ENCODE measurements at regions not wholly inside any gene's neighbourhood (a gene's known extent, or its start where the extent isn't known, plus 50 kb on each side); places are given as distances from the start of the nearest gene placed in this dataset.

- no peak for DNase-seq (ENCODE audit: low read depth)
Observed at GRCh38 chr4:141403782-141404181, 183.1 kb downstream of the ZNF330 start.

- DNase-seq (ENCODE audit: low read depth): no peak
Observed at GRCh38 chr4:141406237-141406636, 185.5 kb downstream of the ZNF330 start.

- DNase-seq (ENCODE audit: low read depth): no peak
Observed at GRCh38 chr4:141409556-141409955, 188.9 kb downstream of the ZNF330 start.

- no peak for DNase-seq (ENCODE audit: low read depth)
Observed at GRCh38 chr4:141410839-141411238, 190.1 kb downstream of the ZNF330 start.

- no peak for DNase-seq (ENCODE audit: low read depth)
Observed at GRCh38 chr4:141411936-141412335, 191.2 kb downstream of the ZNF330 start.

- DNase-seq (ENCODE audit: low read depth): no peak
Observed at GRCh38 chr4:141413366-141413765, 192.7 kb downstream of the ZNF330 start.

- DNase-seq (ENCODE audit: low read depth): no peak
Observed at GRCh38 chr4:141415651-141416050, 195.0 kb downstream of the ZNF330 start.

- no peak for DNase-seq (ENCODE audit: low read depth)
Observed at GRCh38 chr4:141416219-141416618, 195.5 kb downstream of the ZNF330 start.

GRCh38 chr4:141416677-141417363 lies 196.1 kb downstream of the ZNF330 start:
- no peak for DNase-seq (ENCODE audit: low read depth)

- DNase-seq (ENCODE audit: low read depth): no peak
Observed at GRCh38 chr4:141417387-141417786, 196.7 kb downstream of the ZNF330 start.

- no peak for DNase-seq (ENCODE audit: low read depth)
Observed at GRCh38 chr4:141425124-141425523, 204.4 kb downstream of the ZNF330 start.

GRCh38 chr4:141427726-141428296 lies 207.1 kb downstream of the ZNF330 start:
- no peak for DNase-seq (ENCODE audit: low read depth)

- DNase-seq (ENCODE audit: low read depth): no peak
Observed at GRCh38 chr4:141429933-141430332, 206.4 kb upstream of the IL15 start.

- no peak for DNase-seq (ENCODE audit: low read depth)
Observed at GRCh38 chr4:141430686-141431085, 205.7 kb upstream of the IL15 start.

- DNase-seq (ENCODE audit: low read depth): no peak
Observed at GRCh38 chr4:141432000-141432712, 204.2 kb upstream of the IL15 start.

- no peak for DNase-seq (ENCODE audit: low read depth)
Observed at GRCh38 chr4:141435446-141436225, 200.7 kb upstream of the IL15 start.

GRCh38 chr4:141439223-141439622 lies 197.2 kb upstream of the IL15 start:
- DNase-seq (ENCODE audit: low read depth): no peak

GRCh38 chr4:141447761-141448160 lies 188.6 kb upstream of the IL15 start:
- no peak for DNase-seq (ENCODE audit: low read depth)

GRCh38 chr4:141448490-141448889 lies 187.9 kb upstream of the IL15 start:
- no peak for DNase-seq (ENCODE audit: low read depth)

GRCh38 chr4:141449927-141450326 lies 186.5 kb upstream of the IL15 start:
- DNase-seq (ENCODE audit: low read depth): no peak

GRCh38 chr4:141455651-141456050 lies 180.7 kb upstream of the IL15 start:
- DNase-seq (ENCODE audit: low read depth): no peak

- DNase-seq (ENCODE audit: low read depth): no peak
Observed at GRCh38 chr4:141457653-141458052, 178.7 kb upstream of the IL15 start.

- DNase-seq (ENCODE audit: low read depth): no peak
Observed at GRCh38 chr4:141458501-141458900, 177.9 kb upstream of the IL15 start.
